ENCODE measurements at regions not wholly inside any gene's neighbourhood (a gene's known extent, or its start where the extent isn't known, plus 50 kb on each side); places are given as distances from the start of the nearest gene placed in this dataset.
A peak's percentile ranks its signal among the peaks of the same experiment; 100 is the strongest.

DNA sequence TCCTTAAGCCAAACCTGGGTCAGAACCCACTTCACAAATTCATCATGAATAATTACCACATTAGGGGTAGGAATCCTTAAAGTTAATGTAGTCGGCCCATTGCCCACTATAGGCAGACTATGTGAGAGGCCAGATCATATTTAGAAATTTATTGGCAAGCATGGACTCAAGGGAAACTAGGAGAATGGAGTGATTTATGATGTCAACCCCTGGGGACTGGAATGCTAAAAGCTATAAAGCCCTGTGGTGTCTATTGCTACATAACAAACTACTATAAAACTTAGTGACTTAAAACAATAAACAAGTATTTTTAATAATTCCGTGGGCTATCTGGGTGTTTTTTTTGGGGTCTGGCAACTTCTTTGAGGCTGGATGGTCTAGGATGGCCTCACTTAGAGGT lies 93.9 kb downstream of the PPP1R2C start:
- Mint-ChIP-seq H3K4me3 (ENCODE audit: low read depth) (no peak overlapping the region), H3K27ac (no peak overlapping the region), H3K36me3 (ENCODE audit: insufficient read depth) (no peaks in the 10 kb centered on the region), H3K27me3 (no peaks in the 10 kb centered on the region), H3K4me1 (ENCODE audit: low read depth) (peaks cover 5% of the 10 kb centered on the region), H3K9me3 (ENCODE audit: low read depth) (no peaks in the 10 kb centered on the region)
- TF ChIP-seq, protein P1, sequence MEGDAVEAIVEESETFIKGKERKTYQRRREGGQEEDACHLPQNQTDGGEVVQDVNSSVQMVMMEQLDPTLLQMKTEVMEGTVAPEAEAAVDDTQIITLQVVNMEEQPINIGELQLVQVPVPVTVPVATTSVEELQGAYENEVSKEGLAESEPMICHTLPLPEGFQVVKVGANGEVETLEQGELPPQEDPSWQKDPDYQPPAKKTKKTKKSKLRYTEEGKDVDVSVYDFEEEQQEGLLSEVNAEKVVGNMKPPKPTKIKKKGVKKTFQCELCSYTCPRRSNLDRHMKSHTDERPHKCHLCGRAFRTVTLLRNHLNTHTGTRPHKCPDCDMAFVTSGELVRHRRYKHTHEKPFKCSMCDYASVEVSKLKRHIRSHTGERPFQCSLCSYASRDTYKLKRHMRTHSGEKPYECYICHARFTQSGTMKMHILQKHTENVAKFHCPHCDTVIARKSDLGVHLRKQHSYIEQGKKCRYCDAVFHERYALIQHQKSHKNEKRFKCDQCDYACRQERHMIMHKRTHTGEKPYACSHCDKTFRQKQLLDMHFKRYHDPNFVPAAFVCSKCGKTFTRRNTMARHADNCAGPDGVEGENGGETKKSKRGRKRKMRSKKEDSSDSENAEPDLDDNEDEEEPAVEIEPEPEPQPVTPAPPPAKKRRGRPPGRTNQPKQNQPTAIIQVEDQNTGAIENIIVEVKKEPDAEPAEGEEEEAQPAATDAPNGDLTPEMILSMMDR (IDR thresholded peaks at IDR 0.05; ENCODE audit: unreplicated experiment): no peak
- no peak for DNase-seq (ENCODE audit: low spot score, unreplicated experiment)

DNA sequence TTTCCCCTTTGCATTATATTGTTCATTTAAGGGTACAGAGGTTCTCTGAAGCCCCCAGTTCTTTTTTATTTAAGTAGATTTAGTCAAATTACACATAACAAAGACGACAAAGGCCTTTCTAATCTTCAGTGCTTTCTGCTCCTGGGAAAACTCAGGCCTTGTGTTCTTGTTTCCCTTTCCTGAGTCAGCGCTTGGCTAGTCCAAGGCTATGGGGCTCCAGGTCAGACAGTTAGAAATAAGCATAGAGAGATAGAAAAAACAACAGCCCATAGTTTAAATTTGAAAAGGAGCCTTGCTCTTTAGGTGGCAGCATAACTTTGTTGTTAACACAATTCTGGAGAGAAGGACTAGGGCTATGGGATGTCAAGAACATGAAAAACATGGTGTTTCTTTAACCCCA lies 97.3 kb downstream of the PPP1R2C start:
- DNase-seq (ENCODE audit: low spot score, unreplicated experiment): no peak
- Mint-ChIP-seq H3K4me3 (ENCODE audit: low read depth) (no peak overlapping the region), H3K9me3 (ENCODE audit: low read depth) (no peaks in the 10 kb centered on the region), H3K27ac (peak overlapping the region; percentile 22), H3K36me3 (ENCODE audit: insufficient read depth) (no peaks in the 10 kb centered on the region), H3K27me3 (no peaks in the 10 kb centered on the region), H3K4me1 (ENCODE audit: low read depth) (peaks cover 5% of the 10 kb centered on the region)
- TF ChIP-seq, protein P1 (IDR thresholded peaks at IDR 0.05; ENCODE audit: unreplicated experiment): no peak

DNA sequence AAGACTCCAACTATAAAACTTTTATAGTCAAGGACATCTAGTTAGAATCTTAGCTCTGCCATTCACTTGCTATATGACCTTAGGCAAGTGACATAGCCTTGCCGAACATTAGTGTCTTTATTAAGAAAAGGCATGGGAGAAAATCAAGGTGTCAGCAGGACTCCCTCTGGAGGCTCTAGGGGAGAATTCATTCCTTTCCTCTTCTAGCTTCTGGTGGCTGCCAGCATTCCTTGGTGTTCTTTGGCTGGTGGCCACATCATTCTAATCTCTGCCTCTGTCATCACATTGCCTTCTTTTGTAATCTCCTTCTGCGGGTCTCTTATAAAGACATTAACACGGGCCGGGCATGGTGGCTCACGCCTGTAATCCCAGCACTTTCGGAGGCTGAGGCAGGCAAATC lies 99.8 kb downstream of the PPP1R2C start:
- DNase-seq (ENCODE audit: low spot score, unreplicated experiment): no peak
- H3K27me3 Mint-ChIP-seq: no peaks in the 10 kb centered on the region
- H3K27ac Mint-ChIP-seq: no peak overlapping the region
- TF ChIP-seq, protein P1 (IDR thresholded peaks at IDR 0.05; ENCODE audit: unreplicated experiment): peak; percentile 21
- no peaks in the 10 kb centered on the region for H3K36me3 Mint-ChIP-seq (ENCODE audit: insufficient read depth)
- no peak overlapping the region for H3K4me3 Mint-ChIP-seq (ENCODE audit: low read depth)
- H3K4me1 Mint-ChIP-seq (ENCODE audit: low read depth): peaks cover 5% of the 10 kb centered on the region
- H3K9me3 Mint-ChIP-seq (ENCODE audit: low read depth): no peaks in the 10 kb centered on the region

DNA sequence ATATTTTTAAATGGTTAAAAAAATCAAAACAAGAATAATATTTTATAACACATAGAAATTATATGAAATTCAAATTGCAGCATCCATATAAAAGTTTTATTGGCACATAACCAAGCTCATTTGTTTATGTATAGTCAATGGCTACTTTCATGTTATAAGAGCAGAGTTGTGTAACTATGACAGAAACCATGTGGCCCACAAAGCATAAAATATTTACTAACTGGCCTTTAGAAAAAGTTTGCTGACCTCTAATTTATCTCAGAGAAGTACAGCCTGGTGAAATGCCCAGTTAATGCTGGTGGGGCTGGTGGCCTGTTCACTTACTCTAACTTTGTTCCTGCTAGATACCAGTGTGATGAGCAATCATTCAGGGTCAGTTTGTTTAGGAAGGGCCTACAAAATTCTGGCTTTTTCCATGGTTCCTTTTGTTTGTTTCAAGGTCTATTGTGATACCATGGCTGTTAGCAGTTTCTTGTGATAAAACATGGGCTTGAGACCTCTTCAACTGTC lies 104.6 kb downstream of the PPP1R2C start:
- Mint-ChIP-seq H3K4me3 (ENCODE audit: low read depth) (no peak overlapping the region), H3K27me3 (no peaks in the 10 kb centered on the region), H3K4me1 (ENCODE audit: low read depth) (no peaks in the 10 kb centered on the region), H3K27ac (no peak overlapping the region), H3K36me3 (ENCODE audit: insufficient read depth) (no peaks in the 10 kb centered on the region), H3K9me3 (ENCODE audit: low read depth) (peaks cover 21% of the 10 kb centered on the region)
- DNase-seq (ENCODE audit: low spot score, unreplicated experiment): no peak
- TF ChIP-seq, protein P1 (IDR thresholded peaks at IDR 0.05; ENCODE audit: unreplicated experiment): no peak

DNA sequence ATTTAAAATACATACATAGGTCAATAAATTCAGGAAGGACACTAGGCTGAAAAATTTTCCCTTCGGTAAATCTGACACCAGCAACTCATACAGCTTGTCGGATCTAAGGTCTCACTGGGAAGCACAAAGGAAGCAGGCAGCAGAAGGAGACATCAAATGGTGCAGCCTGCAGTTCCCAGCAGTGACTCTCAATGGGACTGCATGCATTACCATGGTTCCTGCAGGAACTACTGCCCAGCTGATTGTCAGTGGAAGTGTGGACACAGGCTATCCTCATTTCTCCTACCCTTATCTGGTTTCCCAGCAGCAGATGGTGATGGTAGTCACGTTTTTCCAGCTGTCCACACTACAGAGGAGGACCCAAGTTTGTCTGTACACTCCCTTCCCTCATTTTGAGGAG lies 113.3 kb downstream of the PPP1R2C start:
- Mint-ChIP-seq H3K4me1 (ENCODE audit: low read depth) (no peaks in the 10 kb centered on the region), H3K27ac (no peak overlapping the region), H3K36me3 (ENCODE audit: insufficient read depth) (no peaks in the 10 kb centered on the region), H3K27me3 (no peaks in the 10 kb centered on the region), H3K9me3 (ENCODE audit: low read depth) (peaks cover 26% of the 10 kb centered on the region), H3K4me3 (ENCODE audit: low read depth) (no peak overlapping the region)
- no peak for DNase-seq (ENCODE audit: low spot score, unreplicated experiment)
- TF ChIP-seq, protein P1 (IDR thresholded peaks at IDR 0.05; ENCODE audit: unreplicated experiment): no peak
